Endometrium (tissue), 2 donors: ENCODE measurements at regions not wholly inside any gene's neighbourhood (a gene's known extent, or its start where the extent isn't known, plus 50 kb on each side); places are given as distances from the start of the nearest gene placed in this dataset.

Experiments used
- FAIRE-seq: peaks from 2 replicates; lab custom pipeline; 2012; peaks lifted over from hg19 to GRCh38; lab: Jason Lieb, UNC
- donor health status: control.
- donor health status: control.

GRCh38 chr17:6940186-6940649 lies 55.6 kb upstream of the ALOX12 start:
- FAIRE-seq = no peak

- no peak for FAIRE-seq
Measured at GRCh38 chr17:6941989-6942388, 53.9 kb upstream of the ALOX12 start.

GRCh38 chr17:6943406-6943805 lies 52.4 kb upstream of the ALOX12 start:
- no peak for FAIRE-seq
